GM20000 (cell line): ENCODE measurements at regions not wholly inside any gene's neighbourhood (a gene's known extent, or its start where the extent isn't known, plus 50 kb on each side); places are given as distances from the start of the nearest gene placed in this dataset.
"Not testable (repeated sequence)": the region's sequence is repeated elsewhere in the genome, so short reads cannot be mapped to it uniquely, and the experiment has no call there.

ENCODE experiments used
- DNase-seq: peaks from one replicate; pipeline ENCODE4 v3.0.0; 2012; ENCODE audit warnings: low spot score
- TF ChIP-seq, protein P1 (sequence below): IDR thresholded peaks from 2 replicates; pipeline ENCODE4 v1.5.1; 2012; ENCODE audit warnings: mild to moderate bottlenecking, control low read depth; ENCODE audit errors: extremely low read depth, missing control alignments

DNA sequence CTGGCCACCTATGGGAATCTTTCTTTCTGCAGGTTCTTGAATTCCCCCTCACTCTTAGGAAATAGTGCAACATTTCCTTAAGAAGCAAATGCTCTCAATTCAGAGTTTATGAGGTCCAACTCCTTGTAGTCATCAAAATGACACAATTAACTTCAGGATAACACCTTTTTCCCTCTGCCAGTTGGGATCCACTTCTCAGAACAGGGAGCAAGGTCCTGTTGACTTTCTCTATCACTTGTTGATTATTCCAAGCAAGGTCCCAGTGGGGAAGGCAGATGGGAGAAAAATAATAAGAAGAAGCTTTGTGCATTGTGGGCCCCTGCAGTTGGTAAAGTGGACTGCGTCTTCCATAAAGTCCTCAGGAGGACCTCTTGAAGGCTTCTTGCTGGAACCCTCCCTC is 315.6 kb upstream of the NPSR1 start:
- TF ChIP-seq, protein P1, sequence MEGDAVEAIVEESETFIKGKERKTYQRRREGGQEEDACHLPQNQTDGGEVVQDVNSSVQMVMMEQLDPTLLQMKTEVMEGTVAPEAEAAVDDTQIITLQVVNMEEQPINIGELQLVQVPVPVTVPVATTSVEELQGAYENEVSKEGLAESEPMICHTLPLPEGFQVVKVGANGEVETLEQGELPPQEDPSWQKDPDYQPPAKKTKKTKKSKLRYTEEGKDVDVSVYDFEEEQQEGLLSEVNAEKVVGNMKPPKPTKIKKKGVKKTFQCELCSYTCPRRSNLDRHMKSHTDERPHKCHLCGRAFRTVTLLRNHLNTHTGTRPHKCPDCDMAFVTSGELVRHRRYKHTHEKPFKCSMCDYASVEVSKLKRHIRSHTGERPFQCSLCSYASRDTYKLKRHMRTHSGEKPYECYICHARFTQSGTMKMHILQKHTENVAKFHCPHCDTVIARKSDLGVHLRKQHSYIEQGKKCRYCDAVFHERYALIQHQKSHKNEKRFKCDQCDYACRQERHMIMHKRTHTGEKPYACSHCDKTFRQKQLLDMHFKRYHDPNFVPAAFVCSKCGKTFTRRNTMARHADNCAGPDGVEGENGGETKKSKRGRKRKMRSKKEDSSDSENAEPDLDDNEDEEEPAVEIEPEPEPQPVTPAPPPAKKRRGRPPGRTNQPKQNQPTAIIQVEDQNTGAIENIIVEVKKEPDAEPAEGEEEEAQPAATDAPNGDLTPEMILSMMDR, result no peak

DNA sequence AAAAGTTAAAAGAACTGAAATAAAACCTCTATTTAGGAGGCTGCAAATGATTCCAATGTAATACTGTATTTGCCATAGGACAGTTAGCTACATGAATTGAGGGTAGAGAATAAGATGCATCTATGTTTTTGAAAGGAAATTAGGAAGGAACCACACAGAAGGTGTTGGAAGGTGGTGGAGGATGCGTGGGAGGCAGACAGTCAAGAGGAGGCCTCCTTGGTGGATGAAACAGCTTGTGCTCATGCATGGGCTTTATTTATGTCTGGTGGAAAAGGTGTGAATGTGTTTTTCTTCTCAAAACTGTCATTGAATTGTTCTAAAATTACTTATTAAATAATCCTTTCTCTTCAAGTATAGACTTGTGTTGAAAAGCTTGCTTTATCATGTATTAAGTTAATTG is 314.4 kb upstream of the NPSR1 start:
- TF ChIP-seq, protein P1, result no peak
- DNase-seq, result no peak

More for the DNA sequence above, 315.6 kb upstream of the NPSR1 start:
- no peak for DNase-seq

DNA sequence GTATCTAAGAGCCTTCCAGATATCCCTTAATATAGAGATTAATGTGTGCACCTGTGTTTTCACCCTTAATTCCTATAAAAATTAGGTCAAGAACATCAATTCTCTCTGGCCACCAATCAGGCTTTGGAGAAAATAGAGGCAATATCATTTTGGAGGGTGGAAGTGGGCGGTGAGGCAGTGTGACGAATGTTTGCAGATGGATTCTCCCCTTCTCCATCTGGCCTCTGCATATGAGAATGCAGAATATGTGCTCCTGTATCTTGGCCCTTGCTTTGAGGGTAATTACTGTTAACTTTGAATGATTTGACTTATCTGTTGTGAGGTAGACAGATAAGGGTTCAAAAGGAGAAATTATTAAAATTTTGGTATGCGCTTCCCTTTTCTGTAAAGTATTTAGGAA is 304.0 kb upstream of the NPSR1 start:
- TF ChIP-seq, protein P1, result no peak
- DNase-seq, result no peak

DNA sequence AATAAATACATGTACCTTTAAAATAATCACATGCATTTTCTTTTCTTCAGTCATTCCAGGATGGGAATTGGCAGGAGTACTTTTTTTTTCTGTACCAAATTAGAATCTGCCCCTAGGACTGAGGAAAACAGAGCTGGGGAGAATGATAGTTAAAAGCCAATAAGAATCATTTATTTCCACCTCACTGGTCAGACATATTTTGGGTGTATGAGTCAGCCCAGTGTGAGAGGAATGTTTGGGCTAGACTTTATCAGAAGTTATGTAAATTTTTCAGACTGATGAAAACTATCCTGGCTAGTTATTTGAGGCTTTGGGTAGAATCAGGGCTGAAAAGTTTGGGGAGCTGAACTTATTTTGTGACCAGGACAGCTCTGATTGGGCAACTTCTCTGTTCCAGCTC is 303.1 kb upstream of the NPSR1 start:
- TF ChIP-seq, protein P1, result no peak
- no peak for DNase-seq

DNA sequence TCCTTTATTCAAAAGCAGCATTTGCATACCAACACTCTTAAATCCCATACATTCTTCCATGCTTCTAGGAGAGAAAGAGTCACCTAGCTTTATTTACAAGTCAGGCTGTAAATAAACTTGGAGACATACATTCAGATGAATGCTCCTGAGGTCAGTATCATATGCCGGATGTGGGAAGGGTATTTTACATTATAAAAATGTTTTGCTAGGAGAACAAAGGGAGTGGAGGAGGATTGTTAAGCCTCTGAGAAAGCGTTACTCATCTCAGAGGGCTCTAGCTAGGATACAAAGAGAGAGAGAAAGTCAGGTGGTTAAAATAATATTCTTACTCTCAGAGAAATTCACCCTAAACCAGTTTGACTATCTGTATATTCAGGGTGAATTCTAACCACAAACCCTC is 300.9 kb upstream of the NPSR1 start:
- TF ChIP-seq, protein P1, result no peak
- no peak for DNase-seq

DNA sequence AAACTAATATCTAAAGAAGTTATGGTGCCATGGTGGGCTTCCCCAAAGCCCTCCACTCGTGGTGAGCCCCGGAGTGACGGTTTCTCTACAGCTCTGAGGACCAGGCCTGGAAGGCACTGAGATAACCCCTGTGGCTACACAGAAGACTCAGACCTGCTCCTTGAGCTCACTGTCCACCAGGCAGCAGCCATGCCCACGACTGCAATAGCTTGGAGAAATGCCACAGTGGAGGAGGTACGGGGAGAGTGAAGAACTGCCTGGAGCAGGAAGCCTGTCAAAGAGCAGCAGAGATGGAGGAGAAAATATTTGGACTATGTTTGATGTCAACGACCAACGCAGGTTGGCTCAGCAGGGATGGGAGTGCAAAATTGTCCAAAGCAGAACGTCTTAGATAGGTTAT is 300.1 kb upstream of the NPSR1 start:
- DNase-seq, result no peak
- TF ChIP-seq, protein P1, result no peak

DNA sequence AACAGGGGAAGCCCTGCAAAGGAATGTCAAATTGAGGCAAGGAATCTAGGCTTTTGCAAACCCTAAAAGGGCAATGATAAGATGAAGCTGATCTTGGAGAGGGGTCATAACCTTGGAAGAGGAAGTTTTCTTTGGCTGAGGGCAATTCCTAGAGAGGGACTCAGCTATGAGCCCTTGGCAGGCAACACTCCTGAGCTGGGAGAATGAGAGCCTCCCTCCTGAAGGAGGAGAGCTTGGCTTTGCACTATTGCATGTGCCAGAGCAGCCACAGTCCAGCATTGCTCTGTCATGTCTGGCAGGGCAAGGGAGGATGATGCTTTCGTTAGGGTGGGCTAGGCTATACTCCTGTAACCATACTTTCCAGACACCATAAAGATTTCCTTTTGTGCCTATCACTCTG is 299.4 kb upstream of the NPSR1 start:
- DNase-seq, result not testable (repeated sequence)

DNA sequence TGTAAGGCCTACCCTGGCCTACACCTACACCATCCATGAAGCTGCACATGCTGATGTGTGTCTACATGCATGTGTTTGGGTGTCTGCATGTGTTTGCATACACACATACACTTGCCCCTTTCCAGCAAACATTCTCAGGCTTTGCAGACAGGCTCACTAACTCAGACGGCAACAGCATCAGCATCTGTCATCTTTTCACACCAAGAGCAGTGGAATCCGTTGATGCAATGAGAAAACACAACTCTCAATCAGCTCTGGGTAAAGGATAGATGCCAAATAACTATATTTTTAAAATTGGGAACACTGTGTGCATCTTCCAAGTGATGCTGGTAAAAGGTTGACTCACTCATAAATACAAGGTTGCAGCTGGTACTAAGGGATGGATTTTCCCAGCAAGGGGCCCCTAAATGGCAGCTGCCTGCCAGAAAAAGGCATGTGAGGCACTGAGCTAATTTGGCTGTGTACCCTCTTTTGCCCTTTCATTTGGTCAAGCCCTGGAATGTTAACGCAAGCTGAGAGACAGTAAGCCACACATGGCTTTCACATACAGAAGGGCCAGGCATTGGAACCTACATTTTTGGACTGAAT is 296.3 kb upstream of the NPSR1 start:
- TF ChIP-seq, protein P1, result no peak
- no peak for DNase-seq
